ENCODE measurements at regions not wholly inside any gene's neighbourhood (a gene's known extent, or its start where the extent isn't known, plus 50 kb on each side); places are given as distances from the start of the nearest gene placed in this dataset.

- ChIA-PET POLR2A (no interaction called here), CTCF (no interaction called here)
- DNase-seq, result no peak
- H3K9me3 ChIP-seq, result no peaks in the 10 kb centered on the region
- no peaks in the 10 kb centered on the region for H3K36me3 ChIP-seq (ENCODE audit: control insufficient read depth, insufficient read depth, low read length)
- Mint-ChIP-seq H3K36me3 (ENCODE audit: insufficient read depth, unreplicated experiment) (no peaks in the 10 kb centered on the region), H3K27ac (ENCODE audit: unreplicated experiment) (no peak overlapping the region), H3K9me3 (ENCODE audit: unreplicated experiment) (no peaks in the 10 kb centered on the region), H3K4me1 (ENCODE audit: low read depth, unreplicated experiment) (no peaks in the 10 kb centered on the region), H3K4me3 (ENCODE audit: unreplicated experiment) (no peak overlapping the region), H3K27me3 (ENCODE audit: insufficient read depth, unreplicated experiment) (peaks cover 2% of the 10 kb centered on the region)
- no peaks in the 10 kb centered on the region for H3K4me1 ChIP-seq
- intact Hi-C loops (cut with micrococcal nuclease; ENCODE audit: unreplicated experiment), result no loop called here
- no peaks in the 10 kb centered on the region for H3K27me3 ChIP-seq (replicated peaks; ENCODE audit: control insufficient read depth, insufficient read depth, low read length)
- TF ChIP-seq CTCF (IDR thresholded peaks at IDR 0.05; ENCODE audit: insufficient read depth in 1 of 2, low read depth in 1 of 2, low read length in 1 of 2, severe bottlenecking in 1 of 2, unreplicated experiment in 1 of 2), result no peak
- no TSS peak for BruUV-seq (replicated peaks)
- no peak overlapping the region for H3K4me3 ChIP-seq (ENCODE audit: low read depth, low read length)
Observed at GRCh38 chr5:88552426-88552825, 283.8 kb upstream of the TMEM161B start.

GRCh38 chr5:88551724-88552345, 283.2 kb upstream of the TMEM161B start:
- no peaks in the 10 kb centered on the region for H3K4me1 Mint-ChIP-seq (ENCODE audit: low read depth, unreplicated experiment)
- Histone ChIP-seq H3K4me1 (no peaks in the 10 kb centered on the region), H3K4me3 (ENCODE audit: low read depth, low read length) (no peak overlapping the region), H3K36me3 (ENCODE audit: control insufficient read depth, insufficient read depth, low read length) (no peaks in the 10 kb centered on the region), H3K27me3 (replicated peaks; ENCODE audit: control insufficient read depth, insufficient read depth, low read length) (no peaks in the 10 kb centered on the region), H3K9me3 (no peaks in the 10 kb centered on the region)
- H3K36me3 Mint-ChIP-seq (ENCODE audit: insufficient read depth, unreplicated experiment), result no peaks in the 10 kb centered on the region
- H3K4me3 Mint-ChIP-seq (ENCODE audit: unreplicated experiment), result no peak overlapping the region
- no peak for TF ChIP-seq CTCF (IDR thresholded peaks at IDR 0.05; ENCODE audit: insufficient read depth in 1 of 2, low read depth in 1 of 2, low read length in 1 of 2, severe bottlenecking in 1 of 2, unreplicated experiment in 1 of 2)
- no peak overlapping the region for H3K27ac Mint-ChIP-seq (ENCODE audit: unreplicated experiment)
- no peaks in the 10 kb centered on the region for H3K9me3 Mint-ChIP-seq (ENCODE audit: unreplicated experiment)
- peaks cover 2% of the 10 kb centered on the region for H3K27me3 Mint-ChIP-seq (ENCODE audit: insufficient read depth, unreplicated experiment)
- ChIA-PET CTCF (no interaction called here), POLR2A (no interaction called here)
- no peak for DNase-seq
- no TSS peak for BruUV-seq (replicated peaks)
- intact Hi-C loops (cut with micrococcal nuclease; ENCODE audit: unreplicated experiment), result no loop called here

- intact Hi-C loops (cut with micrococcal nuclease; ENCODE audit: unreplicated experiment), result no loop called here
- no TSS peak for BruUV-seq (replicated peaks)
Observed at GRCh38 chr5:88550736-88551135, 282.1 kb upstream of the TMEM161B start.

More at GRCh38 chr5:88550736-88551135, 282.1 kb upstream of the TMEM161B start:
- Mint-ChIP-seq H3K4me3 (ENCODE audit: unreplicated experiment) (no peak overlapping the region), H3K36me3 (ENCODE audit: insufficient read depth, unreplicated experiment) (no peaks in the 10 kb centered on the region), H3K9me3 (ENCODE audit: unreplicated experiment) (no peaks in the 10 kb centered on the region), H3K27ac (ENCODE audit: unreplicated experiment) (no peak overlapping the region), H3K4me1 (ENCODE audit: low read depth, unreplicated experiment) (no peaks in the 10 kb centered on the region), H3K27me3 (ENCODE audit: insufficient read depth, unreplicated experiment) (peaks cover 2% of the 10 kb centered on the region)
- Histone ChIP-seq H3K27me3 (replicated peaks; ENCODE audit: control insufficient read depth, insufficient read depth, low read length) (no peaks in the 10 kb centered on the region), H3K9me3 (no peaks in the 10 kb centered on the region), H3K36me3 (ENCODE audit: control insufficient read depth, insufficient read depth, low read length) (no peaks in the 10 kb centered on the region), H3K4me3 (ENCODE audit: low read depth, low read length) (no peak overlapping the region), H3K4me1 (no peaks in the 10 kb centered on the region)
- ChIA-PET CTCF (no interaction called here), POLR2A (no interaction called here)
- TF ChIP-seq CTCF (IDR thresholded peaks at IDR 0.05; ENCODE audit: insufficient read depth in 1 of 2, low read depth in 1 of 2, low read length in 1 of 2, severe bottlenecking in 1 of 2, unreplicated experiment in 1 of 2), result no peak
- no peak for DNase-seq

All from Caco-2 (cell line).